Glutamatergic neuron (in vitro differentiated cells): ENCODE measurements at regions not wholly inside any gene's neighbourhood (a gene's known extent, or its start where the extent isn't known, plus 50 kb on each side); places are given as distances from the start of the nearest gene placed in this dataset.

Source experiments
- DNase-seq: peaks from one replicate; pipeline ENCODE4 v3.0.0; 2022
- H3K27ac Mint-ChIP-seq: one replicate; pipeline ENCODE4 v1.8.0; 2020; ENCODE audit warnings: mild to moderate bottlenecking, mixed read lengths, inconsistent platforms; ENCODE audit not compliant: unreplicated experiment
- H3K27me3 Mint-ChIP-seq: one replicate; pipeline ENCODE4 v1.8.0; 2020; ENCODE audit warnings: mild to moderate bottlenecking, moderate library complexity, mixed read lengths, inconsistent platforms; ENCODE audit not compliant: unreplicated experiment
- H3K36me3 Mint-ChIP-seq: one replicate; pipeline ENCODE4 v1.8.0; 2020; ENCODE audit warnings: mild to moderate bottlenecking, mixed read lengths, inconsistent platforms; ENCODE audit not compliant: unreplicated experiment
- H3K4me1 Mint-ChIP-seq: one replicate; pipeline ENCODE4 v1.8.0; 2020; ENCODE audit warnings: mild to moderate bottlenecking, low read depth, mixed read lengths, inconsistent platforms; ENCODE audit not compliant: unreplicated experiment
- H3K4me3 Mint-ChIP-seq: one replicate; pipeline ENCODE4 v1.8.0; 2020; ENCODE audit warnings: mild to moderate bottlenecking, mixed read lengths, inconsistent platforms; ENCODE audit not compliant: unreplicated experiment
- H3K9me3 Mint-ChIP-seq: one replicate; pipeline ENCODE4 v1.8.0; 2020; ENCODE audit warnings: mild to moderate bottlenecking, moderate library complexity, mixed read lengths, inconsistent platforms; ENCODE audit not compliant: unreplicated experiment
- CTCF ChIP-seq: fragments of 200-600 bp; sonication (generic); IDR thresholded peaks from one replicate; pipeline ENCODE4 v1.5.0; 2021; ENCODE audit not compliant: partially characterized antibody, unreplicated experiment

- H3K27me3 Mint-ChIP-seq, result no peaks in the 10 kb centered on the region
- H3K36me3 Mint-ChIP-seq, result no peaks in the 10 kb centered on the region
- H3K4me1 Mint-ChIP-seq, result no peaks in the 10 kb centered on the region
- no peak overlapping the region for H3K27ac Mint-ChIP-seq
- no peak for TF ChIP-seq CTCF
- H3K4me3 Mint-ChIP-seq, result no peak overlapping the region
- DNase-seq, result no peak
- no peaks in the 10 kb centered on the region for H3K9me3 Mint-ChIP-seq
Measured at GRCh38 chr9:86794391-86795046, 152.8 kb downstream of the GAS1 start.

GRCh38 chr9:86792136-86792535, 155.2 kb downstream of the GAS1 start:
- Mint-ChIP-seq H3K9me3 (no peaks in the 10 kb centered on the region), H3K36me3 (no peaks in the 10 kb centered on the region), H3K27ac (no peak overlapping the region), H3K27me3 (no peaks in the 10 kb centered on the region), H3K4me1 (no peaks in the 10 kb centered on the region), H3K4me3 (no peak overlapping the region)
- no peak for TF ChIP-seq CTCF
- DNase-seq, result no peak

- TF ChIP-seq CTCF, result no peak
- no peaks in the 10 kb centered on the region for H3K4me1 Mint-ChIP-seq
- H3K27me3 Mint-ChIP-seq, result no peaks in the 10 kb centered on the region
- H3K36me3 Mint-ChIP-seq, result no peaks in the 10 kb centered on the region
- H3K4me3 Mint-ChIP-seq, result no peak overlapping the region
- H3K27ac Mint-ChIP-seq, result no peak overlapping the region
- no peaks in the 10 kb centered on the region for H3K9me3 Mint-ChIP-seq
- DNase-seq, result no peak
Measured at GRCh38 chr9:86790805-86791204, 156.5 kb downstream of the GAS1 start.

- H3K36me3 Mint-ChIP-seq, result no peaks in the 10 kb centered on the region
- DNase-seq, result no peak
- no peak overlapping the region for H3K27ac Mint-ChIP-seq
- no peak overlapping the region for H3K4me3 Mint-ChIP-seq
- TF ChIP-seq CTCF, result no peak
- H3K9me3 Mint-ChIP-seq, result no peaks in the 10 kb centered on the region
- H3K27me3 Mint-ChIP-seq, result no peaks in the 10 kb centered on the region
- no peaks in the 10 kb centered on the region for H3K4me1 Mint-ChIP-seq
Measured at GRCh38 chr9:86788456-86788855, 158.8 kb downstream of the GAS1 start.

GRCh38 chr9:86783884-86784283, 163.4 kb downstream of the GAS1 start:
- Mint-ChIP-seq H3K36me3 (no peaks in the 10 kb centered on the region), H3K27me3 (no peaks in the 10 kb centered on the region), H3K9me3 (no peaks in the 10 kb centered on the region), H3K27ac (no peak overlapping the region), H3K4me3 (no peak overlapping the region), H3K4me1 (no peaks in the 10 kb centered on the region)
- TF ChIP-seq CTCF, result no peak
- no peak for DNase-seq
